ENCODE measurements at regions not wholly inside any gene's neighbourhood (a gene's known extent, or its start where the extent isn't known, plus 50 kb on each side); places are given as distances from the start of the nearest gene placed in this dataset.

- no peak for DNase-seq
Measured at GRCh38 chr11:13869398-13869886, 93.1 kb upstream of the SPON1 start.

GRCh38 chr11:13874597-13874996 is 87.9 kb upstream of the SPON1 start:
- no peak for DNase-seq

DNA sequence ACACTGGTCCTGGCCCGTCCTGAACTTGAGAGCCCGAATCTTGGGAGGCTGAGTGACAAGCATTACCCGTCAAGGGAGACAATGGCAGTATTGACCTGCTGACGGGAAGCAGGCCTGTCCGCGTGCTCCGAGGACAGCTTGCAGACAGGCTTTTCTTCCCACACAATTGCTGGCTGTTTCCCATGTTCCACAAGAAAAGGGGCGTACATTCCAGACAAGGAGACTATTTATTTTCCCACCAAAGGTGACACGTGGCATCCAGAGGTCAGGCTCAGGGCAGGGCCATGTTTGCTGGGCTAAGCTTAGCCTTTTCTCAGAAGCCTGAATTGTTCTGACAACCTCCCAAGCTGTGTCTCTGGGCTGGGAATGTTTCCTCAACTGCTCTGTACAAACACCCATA is 86.9 kb upstream of the SPON1 start:
- DNase-seq, result no peak

DNA sequence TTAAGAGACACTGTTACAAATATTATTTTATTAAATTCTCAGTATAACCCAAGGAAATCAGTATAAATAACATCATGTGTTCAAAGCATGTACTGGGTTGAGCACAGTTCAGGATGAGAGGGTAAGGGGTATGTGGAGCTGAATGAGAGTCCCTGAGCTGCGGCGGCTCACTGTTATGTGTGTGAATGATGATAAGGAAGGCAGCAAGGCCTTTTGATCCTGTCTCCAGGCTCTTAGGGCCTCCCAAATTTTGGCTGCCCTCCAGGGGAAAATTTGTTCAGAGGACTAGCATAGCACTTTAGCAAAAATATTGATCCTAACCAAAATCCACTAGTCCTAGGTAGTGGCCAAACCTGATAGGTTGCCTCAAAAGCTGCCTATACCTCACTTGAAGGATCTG is 86.1 kb upstream of the SPON1 start:
- DNase-seq, result no peak

DNA sequence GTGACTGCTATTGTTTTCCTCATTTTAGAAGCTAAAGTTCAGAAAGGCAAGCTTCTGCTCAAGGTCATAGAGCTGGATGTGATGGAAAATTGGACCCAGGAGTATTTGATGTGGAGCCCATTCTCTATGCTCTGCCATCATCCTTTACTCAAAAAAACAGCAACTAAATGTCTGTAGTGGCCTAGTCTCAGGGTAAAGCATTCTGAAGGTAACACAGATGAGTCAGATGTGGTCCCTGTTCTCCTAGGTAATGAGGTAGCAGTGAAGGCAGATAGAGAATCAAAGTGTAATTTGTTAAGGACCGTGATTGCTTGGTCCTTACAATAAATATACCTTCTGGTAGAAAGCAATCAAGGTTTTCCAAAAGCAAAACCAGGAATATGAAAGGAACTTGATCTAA is 84.4 kb upstream of the SPON1 start:
- no peak for DNase-seq

GRCh38 chr11:13880634-13881033 is 81.9 kb upstream of the SPON1 start:
- DNase-seq, result no peak

DNA sequence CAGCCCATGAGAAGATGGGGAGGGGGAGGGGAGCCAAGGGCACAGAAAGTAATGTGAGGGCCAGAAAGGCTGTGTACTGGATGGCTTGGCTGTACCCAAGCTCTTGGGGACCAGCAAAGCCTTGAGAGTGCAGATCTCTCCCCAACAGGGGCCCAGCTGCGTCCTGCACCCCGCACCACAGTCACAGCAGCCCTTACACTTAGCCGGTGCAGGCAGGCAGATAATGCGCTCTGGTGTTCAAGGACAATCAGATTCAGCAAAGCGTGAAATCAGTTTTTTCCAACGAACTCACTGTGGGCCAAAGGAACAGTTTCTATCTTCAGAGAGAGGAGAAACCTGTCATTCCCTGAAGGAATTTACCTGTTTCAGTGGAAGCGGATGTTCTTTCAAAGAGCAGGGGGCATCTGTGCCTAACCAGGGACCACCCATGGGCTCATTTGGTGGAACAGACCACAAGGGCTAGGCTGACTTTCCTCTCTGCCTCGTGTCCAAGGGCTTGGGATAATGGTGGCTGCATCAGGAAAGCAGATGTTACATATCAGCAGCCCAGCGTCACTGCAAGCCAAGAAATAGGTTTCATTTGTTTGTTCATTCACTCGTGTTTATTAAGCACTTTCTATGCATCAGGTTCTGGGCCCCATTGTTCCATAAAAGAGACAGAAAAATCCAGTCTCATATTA is 81.2 kb upstream of the SPON1 start:
- DNase-seq, result no peak

DNA sequence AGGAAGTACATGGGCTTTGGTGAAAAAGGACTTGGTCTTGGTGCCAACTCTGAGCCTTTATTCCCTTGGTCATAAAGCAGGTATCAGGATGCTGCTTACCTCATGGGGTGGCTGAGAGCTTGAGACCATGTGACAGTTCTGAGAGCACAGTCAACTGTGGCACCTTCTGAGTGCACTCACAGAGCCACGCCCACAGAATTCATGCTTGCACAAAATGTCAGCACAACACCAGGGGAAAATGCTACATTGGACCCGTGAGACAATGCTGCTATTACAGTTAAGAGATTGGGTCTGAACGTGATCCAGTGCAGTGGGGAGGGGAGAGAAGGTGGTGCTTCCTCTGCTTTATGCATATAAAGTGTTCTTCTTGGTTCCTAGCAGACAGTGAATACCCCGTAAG is 79.5 kb upstream of the SPON1 start:
- no peak for DNase-seq

- no peak for DNase-seq
Measured at GRCh38 chr11:13883589-13883988, 78.9 kb upstream of the SPON1 start.

DNA sequence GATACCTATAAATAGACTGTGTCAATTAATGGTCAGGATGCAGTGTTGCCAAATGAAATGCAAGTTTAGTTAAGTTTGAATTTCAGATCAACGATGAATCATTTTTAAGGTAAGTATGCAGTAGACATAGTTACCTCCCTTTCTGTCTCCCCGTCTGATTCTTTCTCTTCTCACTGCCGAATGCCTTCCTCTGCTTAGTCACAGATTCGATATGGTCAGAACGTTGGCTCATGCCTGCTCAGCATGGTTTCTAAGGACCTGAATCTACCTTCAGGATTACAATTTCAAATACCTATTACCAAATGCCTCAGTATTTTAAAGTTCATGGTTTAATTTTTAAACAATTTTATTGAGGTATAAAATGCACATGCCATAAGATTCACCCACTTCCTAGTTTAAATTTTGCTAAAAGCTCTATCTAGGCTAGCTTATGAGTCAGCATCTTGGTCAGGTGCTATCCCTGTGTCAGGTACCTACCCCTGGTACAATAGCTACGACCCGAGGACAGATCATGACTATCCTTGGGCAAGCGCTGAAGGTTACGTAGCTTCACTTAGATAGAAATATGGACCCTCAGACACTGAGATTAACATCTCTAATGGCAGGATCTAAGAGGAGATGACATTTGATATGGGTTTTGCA is 78.2 kb upstream of the SPON1 start:
- DNase-seq, result no peak

DNA sequence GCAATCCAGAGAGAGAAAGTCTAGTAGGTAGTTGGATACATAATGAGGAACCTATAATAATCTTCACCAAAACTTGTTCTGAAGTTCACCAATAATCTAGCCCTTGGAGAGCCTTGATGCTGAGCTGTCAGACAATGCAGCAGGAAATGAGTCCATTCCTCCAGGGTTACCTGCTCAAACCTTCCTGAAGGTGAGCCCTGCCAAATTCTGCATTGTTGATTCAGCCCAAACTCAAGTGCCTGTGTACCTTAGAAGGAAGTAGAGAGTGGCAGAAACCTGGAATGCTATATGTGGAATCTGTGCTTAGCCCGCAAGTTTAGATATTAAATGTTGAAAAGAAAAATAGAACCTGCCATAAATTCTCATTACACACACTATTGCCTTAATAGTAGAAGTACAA is 77.4 kb upstream of the SPON1 start:
- no peak for DNase-seq

- peak in 1 of 14 donors; percentile 8 for DNase-seq
Measured at GRCh38 chr11:13889552-13890249, 72.8 kb upstream of the SPON1 start.

DNA sequence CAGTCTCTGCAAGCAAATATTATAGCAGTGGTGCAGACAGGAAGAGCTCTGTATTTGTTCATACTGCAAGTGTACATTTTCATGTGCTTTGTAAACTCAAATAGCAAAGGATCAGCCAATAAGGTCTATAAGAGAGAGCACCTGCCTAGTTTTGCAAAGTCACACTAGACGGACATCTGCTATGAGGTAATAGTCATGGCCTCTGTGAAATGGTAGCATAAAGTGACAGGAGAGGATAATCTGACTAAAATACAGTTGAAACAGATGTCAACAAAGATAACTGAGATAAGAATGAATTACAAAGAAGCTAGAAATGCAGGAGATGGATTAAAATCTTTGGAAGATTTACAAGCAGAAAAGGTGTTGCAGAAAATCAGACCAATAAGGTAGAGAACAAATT is 70.6 kb upstream of the SPON1 start:
- no peak for DNase-seq

DNA sequence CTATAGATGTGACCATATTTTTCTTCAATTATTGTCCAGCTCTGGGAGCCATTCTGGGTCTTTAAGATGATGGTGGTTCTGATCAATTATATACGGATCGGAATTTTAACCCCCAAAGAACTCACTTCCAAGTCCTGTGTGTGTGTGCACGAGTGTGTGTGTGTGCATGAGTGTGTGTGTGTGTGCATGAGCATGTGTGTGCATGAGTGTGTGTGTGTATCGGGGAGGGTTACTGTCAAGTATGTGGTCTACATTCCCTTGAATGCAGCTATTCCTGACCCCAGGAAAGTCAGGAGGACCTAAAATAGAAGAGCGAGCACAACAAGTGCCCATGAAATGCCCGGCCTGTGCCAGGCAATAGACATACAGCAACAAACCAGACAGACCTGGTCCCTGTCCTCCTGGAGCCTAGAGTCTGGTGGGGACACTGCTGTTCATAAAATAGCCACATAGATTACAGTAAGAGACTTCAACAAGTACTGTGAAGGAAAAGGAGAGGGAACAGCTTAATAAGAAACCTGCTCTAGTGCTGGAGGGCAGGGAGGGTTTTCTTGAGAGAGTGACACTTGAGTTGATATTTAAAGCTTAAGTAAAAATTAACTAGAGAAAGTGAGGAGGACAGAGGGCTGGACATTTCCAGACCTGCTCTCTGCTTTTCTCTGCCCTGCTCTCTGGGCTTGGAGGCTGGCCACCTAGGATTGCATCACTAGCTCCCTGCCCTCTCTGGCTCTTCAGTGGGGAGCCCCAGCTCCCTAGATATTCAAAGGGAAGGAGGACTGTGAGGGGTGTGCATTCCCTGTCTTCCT is 66.1 kb upstream of the SPON1 start:
- peak in 1 of 14 donors; percentile 29 for DNase-seq

- no peak for DNase-seq
Measured at GRCh38 chr11:13896981-13897353, 65.6 kb upstream of the SPON1 start.

DNA sequence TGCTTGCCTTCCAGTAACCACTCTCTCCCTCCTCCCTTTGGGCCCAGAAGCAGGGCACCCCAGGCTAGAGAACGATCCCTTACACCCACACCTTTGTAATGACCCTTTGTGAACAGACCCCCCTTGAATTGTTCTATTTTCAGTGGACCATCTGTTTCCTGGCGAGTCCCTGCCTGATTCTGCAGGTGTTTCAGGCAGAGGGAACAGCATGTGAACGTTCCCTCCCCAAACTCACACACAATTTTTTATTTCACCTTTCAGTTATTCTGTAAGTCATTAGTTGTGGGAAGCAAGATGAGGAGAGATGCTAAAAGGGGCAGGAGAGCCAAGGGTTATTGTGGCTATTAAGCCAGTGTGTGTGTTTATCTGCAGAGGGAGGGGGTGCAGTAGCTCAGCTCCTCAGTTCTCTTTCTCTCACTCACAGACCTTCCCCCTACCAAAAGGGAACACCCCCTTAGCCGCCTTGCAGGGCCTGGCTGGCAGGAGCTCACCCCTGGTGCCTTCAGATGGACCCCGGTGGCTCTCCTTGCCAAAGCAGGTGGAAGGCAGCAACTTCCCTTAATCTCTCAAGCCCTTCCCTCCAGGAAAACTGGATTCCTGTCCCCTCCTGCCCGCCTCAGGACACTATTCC is 64.8 kb upstream of the SPON1 start:
- peak in 1 of 14 donors; percentile 93 for DNase-seq

DNA sequence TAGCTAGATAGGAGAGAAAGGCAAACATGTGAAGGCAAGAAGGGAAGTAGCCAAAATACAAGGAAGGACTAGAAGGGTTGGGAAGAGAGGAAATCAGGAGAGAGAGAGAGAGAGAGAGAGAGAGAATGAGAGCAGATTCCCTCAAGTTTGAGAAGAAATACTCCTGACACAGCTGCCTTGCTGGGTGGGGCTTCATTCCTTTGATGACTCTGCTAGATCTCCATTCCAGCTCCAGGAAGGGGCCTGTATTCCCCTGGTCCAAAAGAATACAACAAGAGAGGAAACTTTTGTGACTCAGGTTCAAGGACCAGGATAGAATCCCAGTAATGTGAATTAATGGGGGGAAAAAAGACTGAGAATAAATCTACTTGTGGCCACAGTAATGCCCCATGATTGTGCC is 62.9 kb upstream of the SPON1 start:
- DNase-seq, result no peak

DNA sequence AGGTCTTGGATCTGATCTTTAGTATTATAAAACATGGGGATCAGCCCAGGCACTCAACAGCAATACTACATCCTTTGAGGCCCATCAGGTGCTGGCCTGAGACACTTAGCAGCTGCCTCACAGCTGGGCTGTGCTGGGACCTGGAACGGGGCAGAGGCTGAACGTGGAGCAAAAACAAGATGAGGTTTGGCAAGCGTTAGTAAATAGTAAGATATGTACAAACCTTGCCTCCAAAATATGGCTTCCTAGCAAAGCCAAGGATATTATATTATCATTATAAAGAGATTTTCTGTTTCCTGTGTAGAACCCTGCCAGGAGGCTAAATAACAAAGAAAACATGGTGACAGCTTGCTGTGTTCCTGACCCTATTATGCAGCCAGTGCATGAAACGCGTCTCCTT is 60.0 kb upstream of the SPON1 start:
- no peak for DNase-seq

DNA sequence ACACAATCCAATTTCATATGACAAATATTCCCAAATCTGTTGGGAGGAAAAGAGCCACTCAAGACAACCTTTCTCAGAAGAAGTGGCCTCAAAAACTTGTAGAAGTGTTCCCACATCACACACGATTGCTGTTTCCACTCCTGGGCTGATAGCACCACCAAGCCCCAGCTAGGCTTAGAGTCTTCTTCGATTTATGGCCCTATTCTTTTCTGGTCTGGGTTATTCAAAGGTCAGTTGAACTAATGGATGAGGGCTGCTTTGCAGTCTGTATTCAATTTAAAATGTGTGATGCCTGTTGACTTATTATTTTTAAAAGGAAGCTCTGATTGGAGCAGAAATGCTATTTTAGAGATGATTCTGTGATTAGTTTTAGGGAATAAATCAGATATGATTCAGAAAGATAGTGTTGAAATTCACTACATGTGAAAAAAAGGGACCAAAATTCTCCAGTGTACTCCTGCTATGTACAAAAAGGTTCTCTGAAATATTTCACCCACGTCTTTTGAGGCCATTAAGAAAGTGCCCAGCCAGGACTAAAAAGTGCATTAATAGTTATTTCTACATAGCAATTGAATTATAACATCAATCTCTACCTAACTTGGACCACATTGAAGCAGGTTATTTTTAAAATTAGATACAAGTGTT is 57.3 kb upstream of the SPON1 start:
- no peak for DNase-seq

DNA sequence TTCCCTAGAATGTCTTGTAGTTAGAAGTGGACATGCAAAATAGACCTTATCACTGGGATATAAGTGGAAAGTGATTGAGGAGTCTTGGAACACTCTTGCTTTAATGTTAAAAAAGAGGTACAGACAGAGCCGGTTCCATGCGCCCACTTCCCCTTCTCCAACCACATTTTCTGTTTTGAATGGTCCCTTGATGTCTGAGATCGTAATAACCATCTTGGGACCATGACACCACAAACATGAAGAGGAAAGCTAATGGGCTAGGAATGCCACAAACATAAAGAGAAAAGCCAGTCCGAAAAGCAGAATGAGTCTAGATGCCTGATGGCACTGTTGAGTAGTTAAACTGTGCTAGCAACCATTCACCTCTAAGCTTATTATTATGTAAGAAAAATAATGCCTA is 54.8 kb upstream of the SPON1 start:
- no peak for DNase-seq

GRCh38 chr11:13908535-13908934 is 54.0 kb upstream of the SPON1 start:
- no peak for DNase-seq

Measured in C1 segment of cervical spinal cord (tissue), 14 donors.